HCT116 (cell line): ENCODE measurements at regions not wholly inside any gene's neighbourhood (a gene's known extent, or its start where the extent isn't known, plus 50 kb on each side); places are given as distances from the start of the nearest gene placed in this dataset.

Experiments
- ATAC-seq: fragments of 200-7000 bp; cut with Tn5 transposase; 2 replicates; pipeline ENCODE4 v1.9.1; 2020; ENCODE audit warnings: mild to moderate bottlenecking, moderate library complexity
- BruUV-seq: library from RNA; stranded (reverse); fragments of 400-500 nt; replicated peaks from 2 replicates; lab custom pipeline; 2021; lab: Mats Ljungman, UMichigan
- CTCF ChIA-PET: fragments of 300-600 bp; sonication (Branson Sonifier 250); formaldehyde crosslinking; loops from one replicate; lab custom pipeline; 2021; ENCODE audit warnings: antibody characterized with exemption; lab: Charles Lee
- POLR2A ChIA-PET: fragments of 300-600, 350-600 bp; sonication (Branson Sonifier 250); formaldehyde crosslinking; loops from one replicate; lab custom pipeline; 2021; ENCODE audit warnings: antibody characterized with exemption; lab: Charles Lee
- RAD21 ChIA-PET, 2 experiments: fragments of 300-600 bp; sonication (Branson Sonifier 250); formaldehyde crosslinking; loops; one replicate each; lab custom pipeline; 2023; ENCODE audit warnings: low total read pairs in 2 of 2; ENCODE audit not compliant: uncharacterized antibody in 2 of 2, unreplicated experiment in 2 of 2, low non-redundant PET in 1 of 2; lab: Charles Lee
- DNase-seq: peaks from one replicate; pipeline ENCODE4 v3.0.0-alpha.2; 2010; ENCODE audit warnings: low read depth, low spot score
- H2AFZ ChIP-seq: fragments of 200-600 bp; shearing (Covaris generic), sonication (generic); 2 replicates; pipeline ENCODE4 v1.6.1; 2017; ENCODE audit warnings: low read depth, mixed run types, mixed read lengths, antibody characterized with exemption, low read length; ENCODE audit not compliant: poor library complexity, severe bottlenecking
- H3K27ac ChIP-seq: 2 replicates; pipeline ENCODE4 v1.5.1; 2012; ENCODE audit warnings: low read depth, low read length
- H3K27me3 ChIP-seq: fragments of 200-600 bp; sonication (generic); 2 replicates; pipeline ENCODE4 v1.6.1; 2016; ENCODE audit warnings: mixed run types, low read length, mixed read lengths; ENCODE audit not compliant: insufficient read depth
- H3K36me3 ChIP-seq, 2 experiments: fragments of 200-500 bp in 1 of 2; fragments of 200-600 bp in 1 of 2; sonication (Bioruptor generic) in 1 of 2; sonication (generic) in 1 of 2; 2 replicates each; pipeline versions ENCODE4 v1.5.1 to v1.6.1; 2014 to 2016; ENCODE audit warnings: low read length in 2 of 2, inconsistent platforms in 1 of 2, mixed read lengths in 1 of 2, mixed run types in 1 of 2; ENCODE audit not compliant: insufficient read depth in 2 of 2, control insufficient read depth in 1 of 2
- H3K4me1 ChIP-seq, 2 experiments: fragments of 200-600 bp in 1 of 2; sonication (generic) in 1 of 2; 2 replicates each; pipeline versions ENCODE4 v1.5.1 to v1.6.1; 2012 to 2017; ENCODE audit warnings: low read length in 2 of 2, inconsistent platforms in 1 of 2, mild to moderate bottlenecking in 1 of 2, mixed read lengths in 1 of 2, mixed run types in 1 of 2, moderate library complexity in 1 of 2; ENCODE audit not compliant: insufficient read depth in 2 of 2, control insufficient read depth in 1 of 2
- H3K4me2 ChIP-seq: fragments of 200-600 bp; sonication (generic); 2 replicates; pipeline ENCODE4 v1.6.1; 2017; ENCODE audit warnings: mixed run types, low read length, mixed read lengths
- H3K4me3 ChIP-seq, 2 experiments: fragments of 200-600 bp in 1 of 2; sonication (generic) in 1 of 2; replicated peaks in 1 of 2; 2 replicates each; pipeline ENCODE4 v1.5.1; 2011 to 2016; ENCODE audit warnings: low read length in 2 of 2, control low read depth in 1 of 2, low read depth in 1 of 2, mild to moderate bottlenecking in 1 of 2, mixed read lengths in 1 of 2, mixed run types in 1 of 2
- H3K79me2 ChIP-seq: fragments of 200-600 bp; sonication (generic); 2 replicates; pipeline ENCODE4 v1.6.1; 2017; ENCODE audit warnings: mild to moderate bottlenecking, mixed run types, low read length, moderate library complexity, mixed read lengths; ENCODE audit not compliant: insufficient read depth
- H3K9ac ChIP-seq: fragments of 200-600 bp; sonication (generic); 2 replicates; pipeline ENCODE4 v1.6.1; 2016; ENCODE audit warnings: low read length, mixed read lengths
- H3K9me2 ChIP-seq: fragments of 200-600 bp; sonication (generic), shearing (Covaris generic); 2 replicates; pipeline ENCODE4 v1.6.1; 2017; ENCODE audit warnings: mixed run types, mild to moderate bottlenecking, moderate library complexity; ENCODE audit not compliant: insufficient read depth
- H3K9me3 ChIP-seq, 2 experiments: fragments of 200-500 bp in 1 of 2; fragments of 200-600 bp in 1 of 2; sonication (Bioruptor generic) in 1 of 2; sonication (generic) in 1 of 2; 2 replicates each; pipeline ENCODE4 v1.6.1; 2014 to 2017; ENCODE audit warnings: low read length in 2 of 2, mixed read lengths in 2 of 2, inconsistent platforms in 1 of 2, low read depth in 1 of 2, mild to moderate bottlenecking in 1 of 2, mixed run types in 1 of 2, moderate library complexity in 1 of 2; ENCODE audit not compliant: control insufficient read depth in 1 of 2, insufficient read depth in 1 of 2
- H4K20me1 ChIP-seq: fragments of 200-600 bp; sonication (generic), shearing (Covaris generic); 2 replicates; pipeline ENCODE4 v1.6.1; 2017; ENCODE audit warnings: mixed run types, mild to moderate bottlenecking, moderate library complexity; ENCODE audit not compliant: insufficient read depth
- JUND ChIP-seq: IDR thresholded peaks from 2 replicates; pipeline ENCODE4 v1.6.1; 2012
- POLR2A ChIP-seq: IDR thresholded peaks from 2 replicates; pipeline ENCODE4 v1.7.0; 2011; ENCODE audit warnings: borderline replicate concordance; ENCODE audit not compliant: insufficient read depth, insufficient read length; ENCODE audit errors: extremely low read depth
- POLR2AphosphoS5 ChIP-seq: IDR thresholded peaks from 2 replicates; pipeline ENCODE4 v1.6.1; 2011; ENCODE audit warnings: mild to moderate bottlenecking, low read depth, low read length, moderate library complexity
- RAD21 ChIP-seq: IDR thresholded peaks from 2 replicates; pipeline ENCODE4 v1.6.1; 2012; ENCODE audit warnings: low read depth, mild to moderate bottlenecking
- SP1 ChIP-seq: IDR thresholded peaks from 2 replicates; pipeline ENCODE4 v1.6.1; 2012; ENCODE audit warnings: low read depth
- ZFX ChIP-seq: fragments of 450-650 bp; IDR thresholded peaks from 2 replicates; pipeline ENCODE4 v1.6.1; 2017
- intact Hi-C: fragments of 100-400 bp; cut with micrococcal nuclease; formaldehyde crosslinking; loops from 2 replicates; pipeline ENCODE4 v1.10.0; 2022
- TF ChIP-seq, protein P1 (sequence below): IDR thresholded peaks from 2 replicates; pipeline ENCODE4 v1.6.1; 2012; ENCODE audit warnings: low read depth

GRCh38 chr4:14115106-14115505 is 487.6 kb upstream of the BOD1L1 start:
- TF ChIP-seq SP1, result no peak
- TF ChIP-seq ZFX, result no peak
- TF ChIP-seq POLR2AphosphoS5, result no peak
- no peak for TF ChIP-seq RAD21
- no peak for TF ChIP-seq POLR2A
- TF ChIP-seq, protein P1, sequence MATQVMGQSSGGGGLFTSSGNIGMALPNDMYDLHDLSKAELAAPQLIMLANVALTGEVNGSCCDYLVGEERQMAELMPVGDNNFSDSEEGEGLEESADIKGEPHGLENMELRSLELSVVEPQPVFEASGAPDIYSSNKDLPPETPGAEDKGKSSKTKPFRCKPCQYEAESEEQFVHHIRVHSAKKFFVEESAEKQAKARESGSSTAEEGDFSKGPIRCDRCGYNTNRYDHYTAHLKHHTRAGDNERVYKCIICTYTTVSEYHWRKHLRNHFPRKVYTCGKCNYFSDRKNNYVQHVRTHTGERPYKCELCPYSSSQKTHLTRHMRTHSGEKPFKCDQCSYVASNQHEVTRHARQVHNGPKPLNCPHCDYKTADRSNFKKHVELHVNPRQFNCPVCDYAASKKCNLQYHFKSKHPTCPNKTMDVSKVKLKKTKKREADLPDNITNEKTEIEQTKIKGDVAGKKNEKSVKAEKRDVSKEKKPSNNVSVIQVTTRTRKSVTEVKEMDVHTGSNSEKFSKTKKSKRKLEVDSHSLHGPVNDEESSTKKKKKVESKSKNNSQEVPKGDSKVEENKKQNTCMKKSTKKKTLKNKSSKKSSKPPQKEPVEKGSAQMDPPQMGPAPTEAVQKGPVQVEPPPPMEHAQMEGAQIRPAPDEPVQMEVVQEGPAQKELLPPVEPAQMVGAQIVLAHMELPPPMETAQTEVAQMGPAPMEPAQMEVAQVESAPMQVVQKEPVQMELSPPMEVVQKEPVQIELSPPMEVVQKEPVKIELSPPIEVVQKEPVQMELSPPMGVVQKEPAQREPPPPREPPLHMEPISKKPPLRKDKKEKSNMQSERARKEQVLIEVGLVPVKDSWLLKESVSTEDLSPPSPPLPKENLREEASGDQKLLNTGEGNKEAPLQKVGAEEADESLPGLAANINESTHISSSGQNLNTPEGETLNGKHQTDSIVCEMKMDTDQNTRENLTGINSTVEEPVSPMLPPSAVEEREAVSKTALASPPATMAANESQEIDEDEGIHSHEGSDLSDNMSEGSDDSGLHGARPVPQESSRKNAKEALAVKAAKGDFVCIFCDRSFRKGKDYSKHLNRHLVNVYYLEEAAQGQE, result no peak
- TF ChIP-seq JUND, result no peak
- RAD21 ChIA-PET, result no interaction called here
- no peaks in the 10 kb centered on the region for H3K36me3 ChIP-seq
- H4K20me1 ChIP-seq, result no peaks in the 10 kb centered on the region
- no peaks in the 10 kb centered on the region for H3K9me2 ChIP-seq
- DNase-seq, result no peak
- CTCF ChIA-PET, result no interaction called here
- no peak overlapping the region for H3K27ac ChIP-seq
- peaks cover 0 to 16% of the 10 kb centered on the region in 2 experiments; a peak in 2 of 4 replicates for H3K9me3 ChIP-seq
- H3K4me2 ChIP-seq, result no peak overlapping the region
- ATAC-seq, result no peak
- H3K4me3 ChIP-seq, result no peak overlapping the region
- H3K27me3 ChIP-seq, result no peaks in the 10 kb centered on the region
- H3K4me1 ChIP-seq, result no peaks in the 10 kb centered on the region
- H3K9ac ChIP-seq, result no peak overlapping the region
- H2AFZ ChIP-seq, result no peak overlapping the region
- intact Hi-C loops, result no loop called here
- no TSS peak for BruUV-seq
- H3K79me2 ChIP-seq, result no peaks in the 10 kb centered on the region
- POLR2A ChIA-PET, result no interaction called here
